A549 (cell line): ENCODE measurements at regions not wholly inside any gene's neighbourhood (a gene's known extent, or its start where the extent isn't known, plus 50 kb on each side); places are given as distances from the start of the nearest gene placed in this dataset.

Source experiments
- ATAC-seq, 2 experiments: fragments of 200-7000 bp in 1 of 2; fragments of >200 bp in 1 of 2; cut with Nextera tagmentation in 1 of 2; cut with Tn5 transposase in 1 of 2; 3 replicates each; pipeline versions ENCODE4 v1.8.0 to v1.9.1; 2018 to 2020; ENCODE audit warnings: mild to moderate bottlenecking in 1 of 2, moderate library complexity in 1 of 2
- CTCF ChIA-PET: fragments of 300-600 bp; sonication (Branson Sonifier 250); formaldehyde crosslinking; extraction: SDS; loops from one replicate; lab custom pipeline; 2021; ENCODE audit warnings: antibody characterized with exemption, inconsistent platforms; lab: Yijun Ruan, JAX
- POLR2A ChIA-PET: fragments of 350-600 bp; formaldehyde crosslinking; extraction: SDS; loops from one replicate; lab custom pipeline; 2021; ENCODE audit warnings: antibody characterized with exemption, inconsistent platforms; lab: Yijun Ruan, JAX
- DNase-seq, 2 experiments: peaks; one replicate each; pipeline versions ENCODE4 v3.0.0 to v3.0.0-alpha.2; 2011 to 2016; ENCODE audit warnings: low read depth in 1 of 2, low spot score in 1 of 2
- FAIRE-seq: peaks from 2 replicates; lab custom pipeline; 2011; peaks lifted over from hg19 to GRCh38; lab: Jason Lieb, UNC
- H3K27ac ChIP-seq, 2 experiments: fragments of >200 bp; sonication (Bioruptor Twin); formaldehyde crosslinking; 3 replicates each; pipeline ENCODE4 v1.5.1; 2016 to 2017
- H3K4me1 ChIP-seq: fragments of >200 bp; sonication (Bioruptor Twin); formaldehyde crosslinking; 3 replicates; pipeline ENCODE4 v1.6.1; 2016
- H3K4me2 ChIP-seq: fragments of >200 bp; sonication (Bioruptor Twin); formaldehyde crosslinking; 3 replicates; pipeline ENCODE4 v1.6.1; 2016
- H3K4me3 ChIP-seq: fragments of >200 bp; sonication (Bioruptor Twin); formaldehyde crosslinking; 3 replicates; pipeline ENCODE4 v1.5.1; 2016
- H3K9me3 ChIP-seq: fragments of >200 bp; sonication (Bioruptor Twin); formaldehyde crosslinking; 3 replicates; pipeline ENCODE4 v1.6.1; 2016
- CTCF ChIP-seq: fragments of >200 bp; sonication (Bioruptor Twin); formaldehyde crosslinking; IDR thresholded peaks from 3 replicates; pipeline ENCODE4 v1.5.1; 2016
- EHF ChIP-seq: fragments of 250-450 bp; sonication (Bioruptor Pico); IDR thresholded peaks from 2 replicates; pipeline ENCODE4 v1.5.0; 2020; ENCODE audit warnings: mild to moderate bottlenecking
- ELK1 ChIP-seq: fragments of 150-350 bp; IDR thresholded peaks from 2 replicates; pipeline ENCODE4 v1.6.1; 2014; ENCODE audit warnings: low read depth, mild to moderate bottlenecking, low read length
- FOSB ChIP-seq: fragments of 250-450 bp; sonication (Bioruptor Pico); IDR thresholded peaks from 2 replicates; pipeline ENCODE4 v1.5.0; 2020; ENCODE audit warnings: mild to moderate bottlenecking, moderate library complexity
- GATA3 ChIP-seq: IDR thresholded peaks from 2 replicates; pipeline ENCODE4 v1.6.1; 2012; ENCODE audit warnings: borderline replicate concordance
- HDAC2 ChIP-seq: fragments of 200-600 bp; sonication (generic); IDR thresholded peaks from 2 replicates; pipeline ENCODE4 v1.6.1; 2016
- HOXB13 ChIP-seq: fragments of 250-450 bp; sonication (Bioruptor Pico); IDR thresholded peaks from 2 replicates; pipeline ENCODE4 v1.5.0; 2020; ENCODE audit warnings: low read depth, mild to moderate bottlenecking, moderate library complexity
- JUN ChIP-seq, 2 experiments: fragments of >200 bp; sonication (Bioruptor Twin); formaldehyde crosslinking; IDR thresholded peaks; 2 replicates in 1 of 2; 3 replicates in 1 of 2; pipeline ENCODE4 v1.6.1; 2016 to 2017
- JUNB ChIP-seq: fragments of >200 bp; sonication (Bioruptor Twin); formaldehyde crosslinking; IDR thresholded peaks from 2 replicates; pipeline ENCODE4 v1.6.1; 2016
- KDM5A ChIP-seq: fragments of 200-600 bp; sonication (generic); IDR thresholded peaks from 2 replicates; pipeline ENCODE4 v1.6.1; 2016; ENCODE audit warnings: antibody characterized with exemption, mild to moderate bottlenecking
- NFE2L2 ChIP-seq: fragments of 150-350 bp; conservative IDR thresholded peaks from 2 replicates; pipeline ENCODE4 v1.6.1; 2014; ENCODE audit warnings: low read length
- POLR2AphosphoS2 ChIP-seq: conservative IDR thresholded peaks from 2 replicates; pipeline ENCODE4 v1.6.1; 2012; ENCODE audit warnings: low read length, improper control_type of control experiment, inconsistent platforms
- RCOR1 ChIP-seq: fragments of 150-350 bp; IDR thresholded peaks from 2 replicates; pipeline ENCODE4 v1.6.1; 2014; ENCODE audit warnings: antibody characterized with exemption, low read length, low read depth
- REST ChIP-seq: fragments of 200-600 bp; sonication (generic); IDR thresholded peaks from 2 replicates; pipeline ENCODE4 v1.6.1; 2016; ENCODE audit warnings: antibody characterized with exemption, mild to moderate bottlenecking, moderate library complexity
- USF2 ChIP-seq: fragments of 450-650 bp; IDR thresholded peaks from 2 replicates; pipeline ENCODE4 v1.6.1; 2014; ENCODE audit warnings: antibody characterized with exemption
- ZC3H11A ChIP-seq: fragments of 450-650 bp; IDR thresholded peaks from 2 replicates; pipeline ENCODE4 v1.6.1; 2014; ENCODE audit warnings: antibody characterized with exemption, mild to moderate bottlenecking
- ZNF302 ChIP-seq: fragments of 250-450 bp; sonication (Bioruptor Pico); IDR thresholded peaks from 2 replicates; pipeline ENCODE4 v1.9.0; 2021; ENCODE audit warnings: inconsistent platforms, mild to moderate bottlenecking, moderate library complexity
- WGBS: methylation state at CpG from one replicate; pipeline ENCODE4 v1.1.6; 2017; ENCODE audit errors: missing lambda C conversion rate; 5-methylcytosine and 5-hydroxymethylcytosine counted together
- TF ChIP-seq, protein P1 (sequence below): fragments of >200 bp; sonication (Bioruptor Twin); formaldehyde crosslinking; IDR thresholded peaks from 3 replicates; pipeline ENCODE4 v1.6.1; 2016
- TF ChIP-seq, protein P2 (sequence below): IDR thresholded peaks from 2 replicates; pipeline ENCODE4 v1.6.1; 2012

- 84% methylated on average over 1 of the region's 1 CpG for WGBS
- Histone ChIP-seq H3K4me1 (peaks cover 30% of the 10 kb centered on the region), H3K9me3 (no peaks in the 10 kb centered on the region), H3K27ac (peak overlapping the region in 1 of 2 experiments; percentile 42; a peak in 1 of 6 replicates), H3K4me3 (no peak overlapping the region), H3K4me2 (peak overlapping the region; percentile 26; the same call in 1 of the 3 replicates)
- ATAC-seq (no peak), FAIRE-seq (no peak), DNase-seq (no peak)
- POLR2A ChIA-PET = no interaction called here
- CTCF ChIA-PET = no interaction called here
- no peak for TF ChIP-seq FOSB (CRISPR knock-in tag)
Measured at GRCh38 chr13:44277459-44277858, 96.2 kb upstream of the SERP2 start.

DNA sequence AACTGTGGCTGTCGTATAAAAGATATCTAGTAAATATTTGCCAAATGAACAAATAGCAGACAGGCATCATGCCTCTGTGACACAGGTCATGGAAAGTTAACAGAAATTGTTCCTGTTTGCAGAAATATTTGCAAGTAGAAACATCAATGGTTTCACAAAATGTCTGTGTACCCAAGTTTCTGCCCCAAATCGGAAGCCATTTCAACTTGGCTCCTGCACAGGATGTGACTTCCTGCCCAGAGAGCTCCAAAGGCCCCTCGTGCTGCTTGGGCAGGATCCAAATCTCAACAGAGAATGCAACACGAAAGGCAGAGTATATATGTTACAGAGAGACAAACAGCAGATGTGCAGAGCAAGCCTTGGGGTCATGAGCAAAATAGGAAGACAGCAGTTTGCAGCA is 95.5 kb upstream of the SERP2 start:
- WGBS = 36% methylated on average over 4 of the region's 4 CpGs
- POLR2A ChIA-PET = no interaction called here
- CTCF ChIA-PET = interaction anchor here (0.9 kb wide), 1 partner anchor 13 kb away, joined by 3 read pairs; no protein-coding TSS in a partner anchor

GRCh38 chr13:44280456-44280855 is 93.2 kb upstream of the SERP2 start:
- ATAC-seq (no peak), FAIRE-seq (no peak), DNase-seq (no peak)
- Histone ChIP-seq H3K4me3 (no peak overlapping the region), H3K4me1 (peaks cover 30% of the 10 kb centered on the region), H3K4me2 (no peak overlapping the region), H3K9me3 (no peaks in the 10 kb centered on the region), H3K27ac (peak overlapping the region in 1 of 2 experiments; percentile 70; a peak in 2 of 6 replicates)
- TF ChIP-seq HOXB13 (CRISPR knock-in tag) (no peak), JUN (IDR thresholded peaks at IDR 0.05) (no peak), REST (no peak), EHF (CRISPR knock-in tag) (no peak), CTCF (no peak), NFE2L2 (no peak)
- TF ChIP-seq, protein P1, sequence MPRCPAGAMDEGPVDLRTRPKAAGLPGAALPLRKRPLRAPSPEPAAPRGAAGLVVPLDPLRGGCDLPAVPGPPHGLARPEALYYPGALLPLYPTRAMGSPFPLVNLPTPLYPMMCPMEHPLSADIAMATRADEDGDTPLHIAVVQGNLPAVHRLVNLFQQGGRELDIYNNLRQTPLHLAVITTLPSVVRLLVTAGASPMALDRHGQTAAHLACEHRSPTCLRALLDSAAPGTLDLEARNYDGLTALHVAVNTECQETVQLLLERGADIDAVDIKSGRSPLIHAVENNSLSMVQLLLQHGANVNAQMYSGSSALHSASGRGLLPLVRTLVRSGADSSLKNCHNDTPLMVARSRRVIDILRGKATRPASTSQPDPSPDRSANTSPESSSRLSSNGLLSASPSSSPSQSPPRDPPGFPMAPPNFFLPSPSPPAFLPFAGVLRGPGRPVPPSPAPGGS = no peak
- ChIA-PET CTCF (interaction anchor here (1.6 kb wide), 1 partner anchor 15 kb away, joined by 3 read pairs; no protein-coding TSS in a partner anchor), POLR2A (no interaction called here)
- 79% methylated on average over 4 of the region's 5 CpGs for WGBS

More for the DNA sequence above, 95.5 kb upstream of the SERP2 start:
- FAIRE-seq (no peak), ATAC-seq (no peak), DNase-seq (no peak)
- TF ChIP-seq FOSB (CRISPR knock-in tag) (no peak), ELK1 (no peak), KDM5A (no peak), RCOR1 (no peak), ZNF302 (CRISPR knock-in tag) (no peak), USF2 (no peak), POLR2AphosphoS2 (no peak), HOXB13 (CRISPR knock-in tag) (no peak), JUNB (no peak), HDAC2 (no peak), GATA3 (no peak), ZC3H11A (no peak)
- TF ChIP-seq, protein P2, sequence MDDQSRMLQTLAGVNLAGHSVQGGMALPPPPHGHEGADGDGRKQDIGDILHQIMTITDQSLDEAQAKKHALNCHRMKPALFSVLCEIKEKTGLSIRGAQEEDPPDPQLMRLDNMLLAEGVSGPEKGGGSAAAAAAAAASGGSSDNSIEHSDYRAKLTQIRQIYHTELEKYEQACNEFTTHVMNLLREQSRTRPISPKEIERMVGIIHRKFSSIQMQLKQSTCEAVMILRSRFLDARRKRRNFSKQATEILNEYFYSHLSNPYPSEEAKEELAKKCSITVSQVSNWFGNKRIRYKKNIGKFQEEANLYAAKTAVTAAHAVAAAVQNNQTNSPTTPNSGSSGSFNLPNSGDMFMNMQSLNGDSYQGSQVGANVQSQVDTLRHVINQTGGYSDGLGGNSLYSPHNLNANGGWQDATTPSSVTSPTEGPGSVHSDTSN = no peak
- Histone ChIP-seq H3K27ac (peak overlapping the region; percentile 42 to 53; a peak in 5 of 6 replicates), H3K4me3 (no peak overlapping the region), H3K4me1 (peaks cover 30% of the 10 kb centered on the region), H3K9me3 (no peaks in the 10 kb centered on the region), H3K4me2 (peak overlapping the region; percentile 26; the same call in 2 of the 3 replicates)
